Lower leg skin (tissue), 4 donors: ENCODE measurements at regions not wholly inside any gene's neighbourhood (a gene's known extent, or its start where the extent isn't known, plus 50 kb on each side); places are given as distances from the start of the nearest gene placed in this dataset.

Experiments used
- DNase-seq, 2 donors: peaks; one replicate each; pipeline ENCODE4 v3.0.0-alpha.2; 2019; ENCODE audit warnings: low spot score in 2 of 2
- H3K4me3 ChIP-seq: fragments of 200-600 bp; sonication (generic); 2 replicates; pipeline ENCODE4 v1.5.1; 2017; ENCODE audit warnings: mild to moderate bottlenecking, low read depth; ENCODE audit not compliant: poor library complexity, severe bottlenecking
- CTCF ChIP-seq, 3 donors: fragments of 450-650 bp; IDR thresholded peaks; one replicate each; pipeline ENCODE4 v1.5.1; 2016; ENCODE audit warnings: antibody characterized with exemption in 3 of 3, mild to moderate bottlenecking in 3 of 3, moderate library complexity in 2 of 3
- POLR2A ChIP-seq, 2 donors: fragments of 450-650 bp; IDR thresholded peaks; one replicate each; pipeline ENCODE4 v1.6.1; 2016 to 2017; ENCODE audit warnings: antibody characterized with exemption in 2 of 2, mild to moderate bottlenecking in 1 of 2, moderate library complexity in 1 of 2
- WGBS, 2 donors: methylation state at CpG; one replicate each; pipeline ENCODE4 v1.1.5; 2018; 5-methylcytosine and 5-hydroxymethylcytosine counted together
- intact Hi-C: fragments of 100-400 bp; cut with DNase I; formaldehyde crosslinking; loops from one replicate; pipeline ENCODE4 v1.15.0; 2023; ENCODE audit warnings: low total_unique reads

DNA sequence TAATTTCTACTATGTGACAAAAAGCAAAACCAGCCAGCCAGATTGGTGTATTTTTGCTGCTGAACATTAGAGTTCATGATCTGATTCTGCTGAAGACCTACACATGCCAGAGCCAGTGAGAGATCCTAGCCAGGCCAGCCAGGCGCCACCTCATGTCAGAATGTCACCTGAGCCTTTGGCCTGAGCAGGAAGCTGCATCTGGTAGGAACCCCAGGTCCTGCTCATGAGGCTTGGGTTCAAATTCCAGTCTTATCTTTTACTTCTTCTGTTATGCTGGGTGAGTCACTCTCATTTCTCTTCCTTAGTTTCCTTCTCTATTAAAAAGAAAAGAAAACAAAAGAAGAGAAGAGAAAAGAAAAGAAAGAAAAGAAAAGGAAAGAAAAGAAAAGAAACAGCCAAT, 585.1 kb upstream of the CDH5 start:
- TF ChIP-seq POLR2A (IDR thresholded peaks at IDR 0.05) (no peak), CTCF (IDR thresholded peaks at IDR 0.05) (no peak)
- no peak overlapping the region for H3K4me3 ChIP-seq
- intact Hi-C loops, result no loop called here
- no peak for DNase-seq
- 85 to 100% methylated on average over 1 of the region's 1 CpG for WGBS, 2 donors

- intact Hi-C loops, result no loop called here
- peak in 1 of 2 donors; percentile 21 for DNase-seq
- WGBS, 2 donors, result 82 to 91% methylated on average over 7 of the region's 7 CpGs
Observed at GRCh38 chr16:65779201-65779600, 587.3 kb upstream of the CDH5 start.

GRCh38 chr16:65776639-65777183, 589.8 kb upstream of the CDH5 start:
- H3K4me3 ChIP-seq, result no peak overlapping the region
- peak in 1 of 2 donors; percentile 2 for DNase-seq
- WGBS, 2 donors, result 85 to 91% methylated on average over 2 of the region's 2 CpGs
- intact Hi-C loops, result no loop called here
- TF ChIP-seq CTCF (IDR thresholded peaks at IDR 0.05) (no peak), POLR2A (IDR thresholded peaks at IDR 0.05) (no peak)

More at GRCh38 chr16:65779201-65779600, 587.3 kb upstream of the CDH5 start:
- TF ChIP-seq CTCF (IDR thresholded peaks at IDR 0.05), result no peak
- TF ChIP-seq POLR2A (IDR thresholded peaks at IDR 0.05), result no peak
- no peak overlapping the region for H3K4me3 ChIP-seq

DNA sequence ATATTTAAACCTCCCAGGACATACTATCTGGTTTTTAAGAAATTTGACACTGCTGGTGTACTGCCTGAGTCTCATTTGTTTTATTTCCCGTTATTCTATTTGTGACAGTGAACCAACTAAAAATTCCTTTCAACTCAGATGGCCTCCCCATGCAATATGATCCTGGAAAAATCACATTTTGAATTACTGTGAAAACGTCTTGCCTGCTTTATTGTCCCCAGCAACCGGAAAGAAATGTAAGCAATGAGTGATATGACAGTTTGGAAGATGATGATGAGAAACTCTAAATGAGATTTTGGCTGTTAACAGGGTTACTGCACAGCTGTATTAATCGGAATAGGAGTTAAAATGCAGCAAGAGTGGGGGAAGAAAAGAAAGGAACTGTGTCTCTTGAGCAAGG, 590.7 kb upstream of the CDH5 start:
- WGBS, 2 donors, result 52 to 54% methylated on average over 4 of the region's 4 CpGs
- DNase-seq, result no peak
- intact Hi-C loops, result no loop called here
- no peak overlapping the region for H3K4me3 ChIP-seq
- TF ChIP-seq CTCF (IDR thresholded peaks at IDR 0.05), result no peak
- TF ChIP-seq POLR2A (IDR thresholded peaks at IDR 0.05), result no peak

DNA sequence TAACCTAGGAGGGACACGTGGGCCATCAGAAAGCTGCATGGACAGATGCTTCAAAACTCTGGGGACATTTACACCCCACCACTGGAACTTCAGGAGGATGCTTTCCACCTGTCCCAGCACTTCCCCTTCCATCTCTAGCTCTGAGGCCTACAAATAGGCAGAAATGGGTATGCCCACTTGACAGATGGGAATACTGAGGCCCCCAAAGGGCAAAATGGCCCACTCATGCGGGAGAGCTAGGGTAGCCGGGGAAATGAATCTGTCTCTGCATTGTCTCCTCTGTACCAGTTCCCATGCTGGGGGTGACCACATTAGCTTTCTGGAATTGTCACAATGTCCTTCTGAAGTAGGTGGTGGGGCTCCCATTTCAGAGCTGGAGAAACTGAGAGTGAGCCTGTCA, 592.1 kb upstream of the CDH5 start:
- TF ChIP-seq CTCF (IDR thresholded peaks at IDR 0.05) (no peak), POLR2A (IDR thresholded peaks at IDR 0.05) (no peak)
- intact Hi-C loops, result no loop called here

GRCh38 chr16:65773301-65773874, 593.1 kb upstream of the CDH5 start:
- no peak overlapping the region for H3K4me3 ChIP-seq
- DNase-seq, result no peak
- TF ChIP-seq CTCF (IDR thresholded peaks at IDR 0.05) (no peak), POLR2A (IDR thresholded peaks at IDR 0.05) (no peak)
- intact Hi-C loops, result no loop called here
- WGBS, 2 donors, result 60 to 67% methylated on average over 10 of the region's 10 CpGs

More for the DNA sequence above, 592.1 kb upstream of the CDH5 start:
- H3K4me3 ChIP-seq, result no peak overlapping the region
- 56 to 57% methylated on average over 3 of the region's 3 CpGs for WGBS, 2 donors
- no peak for DNase-seq
